ENCODE measurements at regions not wholly inside any gene's neighbourhood (a gene's known extent, or its start where the extent isn't known, plus 50 kb on each side); places are given as distances from the start of the nearest gene placed in this dataset.
"Not testable (repeated sequence)": the region's sequence is repeated elsewhere in the genome, so short reads cannot be mapped to it uniquely, and the experiment has no call there.

GRCh38 chr15:101961263-101961662 is 149.3 kb downstream of the OR4F15 start:
- H3K27me3 Mint-ChIP-seq (ENCODE audit: insufficient read depth); intact Hi-C loops (cut with micrococcal nuclease); H3K27ac Mint-ChIP-seq; DNase-seq (ENCODE audit: low spot score); H3K36me3 Mint-ChIP-seq (ENCODE audit: low read depth); H3K9me3 Mint-ChIP-seq; H3K4me1 Mint-ChIP-seq (ENCODE audit: low read depth): not testable (repeated sequence)
- peak overlapping the region; percentile 57 for H3K4me3 Mint-ChIP-seq

- H3K4me3 Mint-ChIP-seq; intact Hi-C loops (cut with micrococcal nuclease); H3K27me3 Mint-ChIP-seq (ENCODE audit: insufficient read depth); H3K36me3 Mint-ChIP-seq (ENCODE audit: low read depth); H3K27ac Mint-ChIP-seq; DNase-seq (ENCODE audit: low spot score); H3K4me1 Mint-ChIP-seq (ENCODE audit: low read depth); H3K9me3 Mint-ChIP-seq: not testable (repeated sequence)
These were observed 149.8 kb downstream of the OR4F15 start for GRCh38 chr15:101961765-101962164.

GRCh38 chr15:101963687-101964086 is 151.7 kb downstream of the OR4F15 start:
- H3K27me3 Mint-ChIP-seq (ENCODE audit: insufficient read depth); H3K4me3 Mint-ChIP-seq; intact Hi-C loops (cut with micrococcal nuclease): not testable (repeated sequence)

GRCh38 chr15:101965353-101965752 is 153.4 kb downstream of the OR4F15 start:
- H3K27ac Mint-ChIP-seq; H3K27me3 Mint-ChIP-seq (ENCODE audit: insufficient read depth); DNase-seq (ENCODE audit: low spot score); H3K4me1 Mint-ChIP-seq (ENCODE audit: low read depth); intact Hi-C loops (cut with micrococcal nuclease); H3K36me3 Mint-ChIP-seq (ENCODE audit: low read depth); H3K9me3 Mint-ChIP-seq; H3K4me3 Mint-ChIP-seq: not testable (repeated sequence)

More at GRCh38 chr15:101963687-101964086, 151.7 kb downstream of the OR4F15 start:
- not testable (repeated sequence) for H3K27ac Mint-ChIP-seq; H3K9me3 Mint-ChIP-seq; H3K36me3 Mint-ChIP-seq (ENCODE audit: low read depth); DNase-seq (ENCODE audit: low spot score); H3K4me1 Mint-ChIP-seq (ENCODE audit: low read depth)

- H3K9me3 Mint-ChIP-seq; intact Hi-C loops (cut with micrococcal nuclease); H3K4me3 Mint-ChIP-seq; DNase-seq (ENCODE audit: low spot score); H3K4me1 Mint-ChIP-seq (ENCODE audit: low read depth); H3K27ac Mint-ChIP-seq; H3K36me3 Mint-ChIP-seq (ENCODE audit: low read depth); H3K27me3 Mint-ChIP-seq (ENCODE audit: insufficient read depth): not testable (repeated sequence)
These were observed 153.9 kb downstream of the OR4F15 start for GRCh38 chr15:101965860-101966259.

- H3K36me3 Mint-ChIP-seq (ENCODE audit: low read depth); H3K4me1 Mint-ChIP-seq (ENCODE audit: low read depth); H3K27me3 Mint-ChIP-seq (ENCODE audit: insufficient read depth); H3K4me3 Mint-ChIP-seq; intact Hi-C loops (cut with micrococcal nuclease); H3K9me3 Mint-ChIP-seq; DNase-seq (ENCODE audit: low spot score); H3K27ac Mint-ChIP-seq: not testable (repeated sequence)
These were observed 155.4 kb downstream of the OR4F15 start for GRCh38 chr15:101967364-101967763.

GRCh38 chr15:101970605-101971004 is 158.6 kb downstream of the OR4F15 start:
- H3K9me3 Mint-ChIP-seq; DNase-seq (ENCODE audit: low spot score); H3K4me1 Mint-ChIP-seq (ENCODE audit: low read depth); H3K4me3 Mint-ChIP-seq; H3K27ac Mint-ChIP-seq; intact Hi-C loops (cut with micrococcal nuclease); H3K36me3 Mint-ChIP-seq (ENCODE audit: low read depth); H3K27me3 Mint-ChIP-seq (ENCODE audit: insufficient read depth): not testable (repeated sequence)

GRCh38 chr15:101977281-101977680 is 165.3 kb downstream of the OR4F15 start:
- H3K9me3 Mint-ChIP-seq; intact Hi-C loops (cut with micrococcal nuclease); H3K36me3 Mint-ChIP-seq (ENCODE audit: low read depth); H3K27ac Mint-ChIP-seq; H3K4me1 Mint-ChIP-seq (ENCODE audit: low read depth); H3K27me3 Mint-ChIP-seq (ENCODE audit: insufficient read depth); H3K4me3 Mint-ChIP-seq; DNase-seq (ENCODE audit: low spot score): not testable (repeated sequence)

- H3K4me1 Mint-ChIP-seq (ENCODE audit: low read depth); H3K9me3 Mint-ChIP-seq; H3K4me3 Mint-ChIP-seq; H3K36me3 Mint-ChIP-seq (ENCODE audit: low read depth); H3K27ac Mint-ChIP-seq; DNase-seq (ENCODE audit: low spot score); H3K27me3 Mint-ChIP-seq (ENCODE audit: insufficient read depth); intact Hi-C loops (cut with micrococcal nuclease): not testable (repeated sequence)
These were observed 168.4 kb downstream of the OR4F15 start for GRCh38 chr15:101980206-101980910.
